Fibroblast of lung (primary cell): ENCODE measurements at regions not wholly inside any gene's neighbourhood (a gene's known extent, or its start where the extent isn't known, plus 50 kb on each side); places are given as distances from the start of the nearest gene placed in this dataset.

Source experiments
- DNase-seq, 2 donors: peaks; one replicate each; pipeline versions ENCODE4 v3.0.0 to v3.0.0-alpha.2; 2010; ENCODE audit warnings: low read depth in 2 of 2
- H2AFZ ChIP-seq: 2 replicates; pipeline ENCODE4 v1.5.1; 2012; ENCODE audit warnings: low read length, control low read depth, inconsistent platforms
- H3K27ac ChIP-seq: 2 replicates; pipeline ENCODE4 v1.5.1; 2011; ENCODE audit warnings: low read length, control low read depth; ENCODE audit not compliant: insufficient read depth
- H3K27me3 ChIP-seq: 2 replicates; pipeline ENCODE4 v1.5.1; 2011; ENCODE audit warnings: mild to moderate bottlenecking, low read length; ENCODE audit not compliant: control insufficient read depth, insufficient read depth
- H3K36me3 ChIP-seq: 2 replicates; pipeline ENCODE4 v1.5.1; 2011; ENCODE audit warnings: low read length; ENCODE audit not compliant: control insufficient read depth, insufficient read depth
- H3K4me1 ChIP-seq: 2 replicates; pipeline ENCODE4 v1.5.1; 2011; ENCODE audit warnings: low read length; ENCODE audit not compliant: control insufficient read depth, insufficient read depth; ENCODE audit errors: extremely low read depth
- H3K4me2 ChIP-seq: 2 replicates; pipeline ENCODE4 v1.5.1; 2011; ENCODE audit warnings: low read length, control low read depth; ENCODE audit not compliant: insufficient read depth; ENCODE audit errors: extremely low read depth
- H3K4me3 ChIP-seq, 4 experiments: fragments of 200-600 bp in 1 of 4; sonication (generic) in 1 of 4; replicated peaks in 1 of 4; 2 replicates each; pipeline ENCODE4 v1.5.1; 2011 to 2016; ENCODE audit warnings: low read length in 4 of 4, low read depth in 3 of 4, mild to moderate bottlenecking in 3 of 4, control low read depth in 2 of 4, inconsistent platforms in 1 of 4, mixed read lengths in 1 of 4; ENCODE audit not compliant: insufficient read depth in 1 of 4; ENCODE audit errors: control extremely low read depth in 1 of 4
- H3K79me2 ChIP-seq: 2 replicates; pipeline ENCODE4 v1.5.1; 2012; ENCODE audit warnings: mild to moderate bottlenecking, low read length, inconsistent platforms; ENCODE audit not compliant: control insufficient read depth, insufficient read depth
- H3K9ac ChIP-seq: 2 replicates; pipeline ENCODE4 v1.5.1; 2011; ENCODE audit warnings: mild to moderate bottlenecking, low read length, control low read depth; ENCODE audit not compliant: insufficient read depth
- H3K9me3 ChIP-seq: 2 replicates; pipeline ENCODE4 v1.5.1; 2012; ENCODE audit warnings: low read depth, low read length; ENCODE audit not compliant: control insufficient read depth, insufficient read depth
- H4K20me1 ChIP-seq: 2 replicates; pipeline ENCODE4 v1.5.1; 2011; ENCODE audit warnings: low read length; ENCODE audit not compliant: control insufficient read depth, insufficient read depth; ENCODE audit errors: extremely low read depth
- EZH2 ChIP-seq: IDR thresholded peaks from 2 replicates; pipeline ENCODE4 v1.5.1; 2012; ENCODE audit warnings: low read length, control low read depth, mild to moderate bottlenecking; ENCODE audit errors: missing control alignments
- TF ChIP-seq, protein P1 (sequence below), 2 donors: IDR thresholded peaks in 1 of 2; conservative IDR thresholded peaks in 1 of 2; 1 replicate in 1 of 2; 2 replicates in 1 of 2; pipeline ENCODE4 v1.5.1; 2011 to 2012; ENCODE audit warnings: low read length in 2 of 2, control low read depth in 1 of 2, inconsistent platforms in 1 of 2, low read depth in 1 of 2, mild to moderate bottlenecking in 1 of 2

DNA sequence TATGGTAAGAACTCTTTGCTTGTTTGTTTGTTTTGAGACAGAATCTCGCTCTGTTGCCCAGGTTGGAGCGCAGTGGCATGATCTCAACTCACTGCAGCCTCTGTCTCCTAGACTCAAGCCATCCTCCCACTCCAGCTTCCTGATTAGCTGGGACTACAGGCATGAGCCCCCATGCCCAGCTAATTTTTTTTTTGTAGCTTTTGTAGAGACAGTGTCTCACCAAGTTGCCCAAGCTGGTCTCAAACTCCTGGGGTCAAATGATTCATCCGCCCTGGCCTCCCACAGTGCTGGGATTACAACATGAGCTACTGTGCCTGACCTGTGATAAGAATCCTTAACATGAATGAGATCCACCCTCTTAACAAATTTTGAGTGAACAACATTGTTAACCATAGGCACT lies 183.9 kb upstream of the TSHZ3 start:
- Histone ChIP-seq H3K9me3 (no peaks in the 10 kb centered on the region), H3K27ac (no peak overlapping the region), H3K4me1 (no peaks in the 10 kb centered on the region), H3K27me3 (no peaks in the 10 kb centered on the region), H3K4me3 (no peak overlapping the region), H4K20me1 (no peaks in the 10 kb centered on the region), H3K79me2 (no peaks in the 10 kb centered on the region), H3K9ac (no peak overlapping the region), H3K4me2 (no peak overlapping the region), H3K36me3 (no peaks in the 10 kb centered on the region), H2AFZ (no peak overlapping the region)
- TF ChIP-seq, protein P1, sequence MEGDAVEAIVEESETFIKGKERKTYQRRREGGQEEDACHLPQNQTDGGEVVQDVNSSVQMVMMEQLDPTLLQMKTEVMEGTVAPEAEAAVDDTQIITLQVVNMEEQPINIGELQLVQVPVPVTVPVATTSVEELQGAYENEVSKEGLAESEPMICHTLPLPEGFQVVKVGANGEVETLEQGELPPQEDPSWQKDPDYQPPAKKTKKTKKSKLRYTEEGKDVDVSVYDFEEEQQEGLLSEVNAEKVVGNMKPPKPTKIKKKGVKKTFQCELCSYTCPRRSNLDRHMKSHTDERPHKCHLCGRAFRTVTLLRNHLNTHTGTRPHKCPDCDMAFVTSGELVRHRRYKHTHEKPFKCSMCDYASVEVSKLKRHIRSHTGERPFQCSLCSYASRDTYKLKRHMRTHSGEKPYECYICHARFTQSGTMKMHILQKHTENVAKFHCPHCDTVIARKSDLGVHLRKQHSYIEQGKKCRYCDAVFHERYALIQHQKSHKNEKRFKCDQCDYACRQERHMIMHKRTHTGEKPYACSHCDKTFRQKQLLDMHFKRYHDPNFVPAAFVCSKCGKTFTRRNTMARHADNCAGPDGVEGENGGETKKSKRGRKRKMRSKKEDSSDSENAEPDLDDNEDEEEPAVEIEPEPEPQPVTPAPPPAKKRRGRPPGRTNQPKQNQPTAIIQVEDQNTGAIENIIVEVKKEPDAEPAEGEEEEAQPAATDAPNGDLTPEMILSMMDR (conservative IDR thresholded peaks at IDR 0.05 in 1 of 2, IDR thresholded peaks at IDR 0.05 in 1 of 2; ENCODE audit: low read depth in 1 of 2, low read length in 2 of 2) = no peak
- no peak for TF ChIP-seq EZH2
- DNase-seq = no peak

DNA sequence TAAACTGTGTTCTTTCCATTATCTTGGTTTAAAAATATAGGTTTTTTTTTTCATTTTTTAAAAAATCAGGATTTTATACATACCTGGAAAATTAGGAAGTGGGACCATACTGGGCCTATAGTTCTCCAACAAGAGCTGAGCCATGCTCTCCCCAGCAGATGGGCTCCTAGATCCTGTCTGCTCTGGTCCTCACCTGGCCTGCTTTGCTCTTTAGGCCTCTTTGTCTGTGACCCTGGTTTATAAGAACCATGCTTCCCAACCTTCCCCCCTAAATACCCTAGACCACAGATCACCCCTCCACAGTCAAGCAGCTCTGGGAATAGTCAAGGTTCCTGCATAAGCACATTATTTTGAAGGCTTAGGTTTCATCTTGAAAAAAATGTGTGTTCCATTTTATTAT lies 185.0 kb upstream of the TSHZ3 start:
- TF ChIP-seq, protein P1 (conservative IDR thresholded peaks at IDR 0.05 in 1 of 2, IDR thresholded peaks at IDR 0.05 in 1 of 2; ENCODE audit: low read depth in 1 of 2, low read length in 2 of 2) = no peak
- TF ChIP-seq EZH2 = no peak
- Histone ChIP-seq H3K79me2 (no peaks in the 10 kb centered on the region), H3K36me3 (no peaks in the 10 kb centered on the region), H3K27ac (no peak overlapping the region), H2AFZ (no peak overlapping the region), H3K9me3 (no peaks in the 10 kb centered on the region), H3K4me1 (no peaks in the 10 kb centered on the region), H3K27me3 (no peaks in the 10 kb centered on the region), H3K4me3 (no peak overlapping the region), H4K20me1 (no peaks in the 10 kb centered on the region), H3K9ac (no peak overlapping the region), H3K4me2 (no peak overlapping the region)
- no peak for DNase-seq

DNA sequence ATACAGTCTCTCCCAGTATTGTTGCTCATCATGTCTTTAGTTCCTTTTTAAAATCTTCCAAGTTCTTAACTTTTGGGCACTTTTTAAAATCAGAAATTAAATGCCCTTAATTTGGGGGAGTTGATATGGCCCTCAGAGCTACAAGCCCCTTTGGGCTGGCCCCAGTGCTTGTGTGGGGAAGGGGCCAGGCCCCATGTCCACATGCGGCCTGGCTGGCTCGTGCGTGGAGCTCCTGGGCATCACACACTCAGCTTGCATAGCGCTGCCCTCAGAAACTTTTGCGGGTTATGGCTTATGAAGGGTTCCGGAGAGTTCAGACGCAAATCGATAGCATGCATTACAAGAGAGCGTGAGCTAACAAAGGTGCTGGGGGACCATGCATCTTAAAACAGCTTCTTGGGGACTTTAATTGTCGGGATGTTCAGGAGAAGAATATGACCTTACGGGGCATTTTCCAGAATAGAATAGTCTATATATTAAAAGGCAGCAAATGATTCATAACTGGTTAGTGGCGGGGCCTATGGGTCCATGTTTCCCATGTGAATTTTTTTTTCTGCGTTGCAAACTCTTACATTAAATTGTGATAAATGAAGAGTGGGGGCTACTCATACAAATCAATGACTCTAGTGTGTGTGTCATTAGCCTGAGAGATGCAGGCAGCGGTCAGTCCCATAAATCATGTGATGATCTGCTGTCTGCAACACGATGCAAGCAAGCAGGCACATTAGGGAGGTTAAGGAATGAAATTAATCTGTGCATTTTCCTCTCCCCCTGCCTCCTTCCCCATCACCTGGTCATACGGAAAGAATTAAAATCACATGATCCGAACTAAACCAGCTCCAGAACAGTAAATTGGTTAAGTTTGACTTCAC lies 185.8 kb upstream of the TSHZ3 start:
- no peak for DNase-seq
- Histone ChIP-seq H3K4me2 (no peak overlapping the region), H3K9ac (no peak overlapping the region), H3K4me1 (no peaks in the 10 kb centered on the region), H3K36me3 (no peaks in the 10 kb centered on the region), H3K9me3 (no peaks in the 10 kb centered on the region), H2AFZ (no peak overlapping the region), H3K4me3 (no peak overlapping the region), H3K79me2 (no peaks in the 10 kb centered on the region), H3K27ac (no peak overlapping the region), H4K20me1 (no peaks in the 10 kb centered on the region), H3K27me3 (no peaks in the 10 kb centered on the region)
- TF ChIP-seq, protein P1 (conservative IDR thresholded peaks at IDR 0.05 in 1 of 2, IDR thresholded peaks at IDR 0.05 in 1 of 2; ENCODE audit: low read depth in 1 of 2, low read length in 2 of 2) = no peak
- no peak for TF ChIP-seq EZH2
